ENCODE measurements at regions not wholly inside any gene's neighbourhood (a gene's known extent, or its start where the extent isn't known, plus 50 kb on each side); places are given as distances from the start of the nearest gene placed in this dataset.

DNA sequence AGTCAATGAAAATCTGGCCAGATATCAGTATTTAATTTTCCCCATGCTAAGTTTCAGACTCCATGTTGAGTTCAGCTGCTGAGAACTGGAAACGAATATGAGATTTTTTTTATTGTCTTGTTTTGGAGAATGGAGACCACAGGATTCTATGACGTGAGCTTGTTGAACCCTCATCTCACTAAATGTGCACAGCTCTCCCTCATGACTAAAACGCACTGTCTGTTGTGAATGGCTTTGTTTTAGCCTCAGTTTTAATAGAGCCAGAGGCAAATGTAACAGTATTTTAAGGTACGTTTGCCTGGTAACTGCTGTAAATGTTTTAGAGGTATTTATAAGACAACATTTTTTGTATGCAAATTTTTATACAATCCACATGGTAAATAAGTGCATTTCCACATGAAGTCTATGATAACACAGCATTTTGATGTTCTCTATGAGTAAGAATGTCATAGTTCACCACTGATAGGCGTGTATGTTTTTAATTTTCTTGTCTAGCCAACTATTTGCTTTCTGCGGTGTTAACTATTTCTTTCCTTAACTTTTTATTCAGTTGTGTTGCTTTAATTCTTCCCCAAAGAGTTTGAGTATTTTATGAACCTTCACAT, 1159.3 kb upstream of the TENM3 start:
- TF ChIP-seq BCL11A (IDR thresholded peaks at IDR 0.05; ENCODE audit: low read depth, low read length) (no peak), REST (IDR thresholded peaks at IDR 0.05; ENCODE audit: low read depth, low read length) (no peak), CTCF (IDR thresholded peaks at IDR 0.05 in 2 of 3, conservative IDR thresholded peaks at IDR 0.05 in 1 of 3; ENCODE audit: control insufficient read depth in 2 of 3, extremely low read depth in 1 of 3, insufficient read depth in 1 of 3, low read depth in 3 of 3, low read length in 3 of 3) (no peak), SIN3A (IDR thresholded peaks at IDR 0.05; ENCODE audit: low read depth, low read length) (no peak), RAD21 (IDR thresholded peaks at IDR 0.05; ENCODE audit: insufficient read depth, low read depth, low read length) (no peak), SMAD1 (IDR thresholded peaks at IDR 0.05; ENCODE audit: low read depth, partially characterized antibody) (no peak), CEBPB (IDR thresholded peaks at IDR 0.05; ENCODE audit: borderline replicate concordance in 1 of 2, low read depth in 2 of 2, low read length in 2 of 2) (no peak), RB1 (IDR thresholded peaks at IDR 0.05; ENCODE audit: borderline replicate concordance) (no peak), POLR2A (IDR thresholded peaks at IDR 0.05; ENCODE audit: low read depth, low read length) (no peak), EED (IDR thresholded peaks at IDR 0.05; ENCODE audit: low read depth) (no peak), EGR1 (IDR thresholded peaks at IDR 0.05; ENCODE audit: borderline replicate concordance in 1 of 2, low read depth in 2 of 2, low read length in 2 of 2) (no peak), MXI1 (IDR thresholded peaks at IDR 0.05; ENCODE audit: low read depth, low read length) (no peak), GABPA (IDR thresholded peaks at IDR 0.05; ENCODE audit: low read depth) (no peak), TAF1 (IDR thresholded peaks at IDR 0.05; ENCODE audit: borderline replicate concordance, low read depth, low read length) (no peak)

Data from GM12878 (cell line).